NCI-H1417 (cell line): ENCODE measurements at regions not wholly inside any gene's neighbourhood (a gene's known extent, or its start where the extent isn't known, plus 50 kb on each side); places are given as distances from the start of the nearest gene placed in this dataset.
"Not testable (repeated sequence)": the region's sequence is repeated elsewhere in the genome, so short reads cannot be mapped to it uniquely, and the experiment has no call there.

Experiments
- DNase-seq, 3 experiments: peaks; one replicate each; lab custom pipeline; 2025; lab: John Stamatoyannopoulos, UW

DNA sequence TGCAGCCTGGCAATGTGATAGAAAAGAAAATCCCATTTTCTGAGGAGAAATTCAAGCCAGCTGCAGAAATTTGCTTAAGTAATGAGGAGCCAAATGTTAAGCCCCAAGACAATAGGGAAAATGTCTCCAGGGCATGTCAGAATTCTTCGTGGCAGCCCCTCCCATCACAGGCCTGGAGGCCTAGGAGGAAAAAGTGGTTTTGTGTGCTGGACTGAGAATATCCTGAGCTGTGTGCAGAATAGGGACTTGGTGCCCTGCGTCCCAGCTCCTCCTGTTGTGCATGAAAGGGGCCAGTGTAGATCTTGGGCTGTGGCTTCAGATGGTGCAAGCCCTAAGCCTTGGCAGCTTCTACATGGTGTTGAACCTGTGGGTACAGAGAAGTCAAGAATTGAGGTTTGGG lies 948.3 kb downstream of the METTL15 start:
- not testable (repeated sequence) for DNase-seq

DNA sequence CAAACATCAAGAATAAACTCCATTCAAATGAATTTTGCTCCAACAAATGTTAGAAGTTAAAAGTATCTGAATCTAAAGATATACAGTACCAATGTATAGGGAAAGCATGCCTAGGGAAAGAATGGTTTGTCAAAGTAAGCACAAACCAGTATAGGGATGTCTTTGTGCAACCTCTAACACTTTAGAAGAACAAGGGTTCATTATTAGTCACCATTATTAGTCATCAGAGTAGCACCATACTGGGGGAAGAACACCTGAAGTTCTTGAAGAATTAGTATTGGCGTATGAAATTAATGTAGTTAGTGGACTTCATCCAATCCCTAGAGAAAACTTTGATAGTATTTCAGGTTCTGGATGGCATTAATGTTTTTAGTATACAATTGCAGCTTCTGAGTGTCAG lies 943.7 kb downstream of the METTL15 start:
- DNase-seq, result no peak

DNA sequence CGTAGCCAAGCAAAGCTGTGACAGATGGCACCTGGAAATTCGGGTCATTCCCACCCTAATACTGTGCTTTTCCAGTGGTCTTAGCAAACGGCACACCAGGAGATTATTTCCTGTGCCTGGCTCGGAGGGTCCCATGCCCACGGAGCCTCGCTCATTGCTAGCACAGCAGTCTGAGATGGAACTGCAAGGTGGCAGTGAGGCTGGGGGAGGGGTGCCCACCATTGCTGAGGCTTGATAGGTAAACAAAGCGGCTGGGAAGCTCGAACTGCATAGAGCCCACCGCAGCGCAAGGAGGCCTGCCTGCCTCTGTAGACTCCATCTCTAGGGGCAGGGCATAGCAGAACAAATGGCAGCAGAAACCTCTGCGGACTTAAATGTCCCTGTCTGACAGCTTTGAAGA lies 942.8 kb downstream of the METTL15 start:
- DNase-seq, result not testable (repeated sequence)

DNA sequence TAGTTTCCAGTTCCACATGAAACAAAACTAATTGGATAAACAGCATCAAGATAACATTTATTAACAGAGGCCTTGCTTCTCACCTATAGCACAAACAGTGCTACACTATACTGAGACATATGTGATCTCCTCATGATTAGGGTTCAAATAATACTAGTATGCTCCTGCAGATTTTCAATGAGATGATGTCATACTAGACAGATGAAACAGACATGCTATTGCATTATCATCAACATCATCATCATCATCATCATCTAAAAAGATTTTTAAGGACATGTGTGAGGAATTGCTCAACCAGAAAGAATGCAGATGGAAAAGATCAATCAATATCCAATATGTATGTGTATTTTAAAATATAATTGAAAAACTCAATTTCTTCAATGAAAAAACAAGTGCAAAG lies 932.3 kb downstream of the METTL15 start:
- no peak for DNase-seq

DNA sequence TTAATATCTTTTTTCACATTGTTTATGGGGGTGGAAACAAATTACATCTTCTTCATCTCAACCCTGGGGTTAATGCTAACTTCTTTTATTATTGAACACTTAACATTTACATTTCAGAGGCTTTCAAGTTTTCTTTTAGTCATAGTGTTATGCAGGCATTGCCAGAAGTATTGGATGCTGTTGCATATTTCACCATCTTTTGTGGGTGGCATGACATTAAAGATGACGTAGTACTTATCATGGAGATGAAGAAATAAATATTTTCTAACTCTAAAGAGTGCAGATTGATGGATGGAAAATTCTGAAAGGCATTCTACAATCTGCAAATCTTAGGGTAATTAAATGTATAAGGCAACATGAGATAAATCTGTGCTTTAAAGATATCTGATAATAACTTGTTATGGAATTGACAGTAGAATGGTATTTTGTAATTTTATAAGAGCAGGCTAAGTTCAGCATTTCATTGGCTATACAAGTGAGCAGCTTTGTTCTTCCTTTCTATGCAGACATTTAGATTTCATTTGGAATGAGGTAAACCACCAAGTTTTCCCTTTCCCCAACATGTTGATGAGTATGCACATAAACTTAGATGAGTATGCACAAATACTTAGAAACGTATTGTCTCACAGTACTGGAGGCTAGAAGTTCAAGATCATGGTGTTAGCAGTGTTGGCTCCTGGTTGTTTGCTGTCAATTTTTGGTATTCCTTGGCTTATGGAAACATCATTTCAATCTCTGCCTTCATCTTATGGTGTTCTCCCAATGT lies 924.4 kb downstream of the METTL15 start:
- no peak for DNase-seq

DNA sequence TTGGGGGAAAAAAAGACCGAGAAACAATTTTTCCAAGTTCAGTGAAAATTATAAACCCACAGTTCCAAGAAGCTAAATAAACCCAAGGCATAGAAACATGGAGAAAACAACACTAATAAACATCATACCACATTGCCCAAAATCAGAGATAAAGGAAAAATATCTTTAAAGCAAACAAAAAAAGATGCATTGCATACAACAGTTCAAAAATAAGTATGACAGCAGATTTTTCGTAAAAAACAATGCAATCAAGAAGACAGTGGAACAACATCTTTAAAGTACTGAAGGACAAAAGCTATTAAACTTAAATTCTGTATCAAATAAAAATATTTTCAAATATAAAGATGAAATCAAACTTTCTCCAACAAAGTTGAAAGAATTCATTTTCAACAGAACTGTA lies 921.3 kb downstream of the METTL15 start:
- no peak for DNase-seq

DNA sequence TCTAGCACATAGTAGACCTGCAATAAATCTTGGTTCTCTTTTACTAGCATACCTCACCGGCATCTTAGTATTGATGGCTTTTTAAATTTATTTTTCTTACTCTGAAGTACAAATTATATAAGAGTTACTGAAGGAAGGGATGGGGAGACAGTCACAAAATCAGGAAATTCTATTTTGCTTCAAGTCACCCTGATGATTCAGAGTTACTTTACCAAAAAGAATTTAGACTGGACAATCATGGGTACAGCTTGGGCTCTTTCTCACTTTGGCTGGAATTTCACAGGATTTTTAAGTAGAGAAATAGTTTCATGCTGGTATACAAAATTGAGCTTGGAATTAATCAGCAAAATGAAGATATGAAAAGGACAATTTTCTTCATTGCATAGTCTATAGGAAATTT lies 919.2 kb downstream of the METTL15 start:
- no peak for DNase-seq

DNA sequence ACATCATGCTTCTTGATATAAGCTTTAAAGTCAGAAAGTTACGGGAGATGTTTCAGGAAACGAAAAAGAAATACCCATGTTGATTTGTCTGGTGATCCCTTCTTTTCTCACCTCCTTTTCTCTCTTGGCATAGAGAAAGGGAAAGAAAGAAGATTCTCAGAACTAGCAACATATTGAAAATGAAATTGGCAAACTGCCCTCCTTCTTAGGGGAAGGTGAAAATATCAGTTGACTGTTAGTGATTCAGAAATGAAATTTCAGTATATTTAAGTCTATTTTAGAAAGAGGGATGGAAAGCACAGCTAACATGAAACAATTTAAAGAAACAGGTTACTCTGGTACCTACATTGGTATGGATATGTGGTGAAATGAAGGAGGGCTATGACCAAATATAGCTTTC lies 918.1 kb downstream of the METTL15 start:
- DNase-seq, result no peak

DNA sequence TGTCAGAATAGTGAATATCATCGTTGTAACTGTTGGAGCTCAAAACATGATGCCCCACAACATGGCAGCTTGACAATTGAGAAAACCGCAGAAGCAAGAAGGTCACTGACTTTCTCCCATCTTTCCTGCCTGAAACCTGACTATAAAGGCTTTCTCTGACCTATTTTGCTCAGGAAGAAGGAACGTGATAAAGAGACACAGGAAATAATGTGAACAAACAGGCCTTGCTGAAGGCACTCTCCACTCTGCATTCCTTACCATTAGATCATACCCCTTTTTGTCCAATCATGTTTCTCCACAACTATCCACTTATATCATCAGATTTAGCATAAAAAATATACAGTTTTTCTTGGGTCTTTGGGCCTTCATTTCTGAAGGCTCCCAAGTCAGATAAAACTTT lies 916.8 kb downstream of the METTL15 start:
- DNase-seq, result no peak

DNA sequence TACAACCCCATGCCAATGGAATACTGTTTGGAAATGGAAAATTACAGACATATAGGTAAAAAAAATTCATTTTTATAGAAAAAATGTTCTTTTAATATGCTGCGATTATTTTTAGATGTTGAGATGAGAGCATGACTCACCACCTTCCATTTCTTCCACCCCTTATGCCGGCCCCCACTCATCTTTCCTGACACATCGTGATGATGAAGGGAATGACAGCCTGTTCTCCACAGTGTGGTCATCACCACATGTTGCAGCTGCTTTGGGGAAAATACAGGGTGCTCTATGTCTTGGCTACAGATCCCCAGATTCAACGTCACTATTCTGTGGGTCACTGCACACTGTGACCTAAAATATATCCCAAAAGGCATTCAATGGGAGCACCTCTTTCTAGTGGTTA lies 916.2 kb downstream of the METTL15 start:
- DNase-seq, result no peak

DNA sequence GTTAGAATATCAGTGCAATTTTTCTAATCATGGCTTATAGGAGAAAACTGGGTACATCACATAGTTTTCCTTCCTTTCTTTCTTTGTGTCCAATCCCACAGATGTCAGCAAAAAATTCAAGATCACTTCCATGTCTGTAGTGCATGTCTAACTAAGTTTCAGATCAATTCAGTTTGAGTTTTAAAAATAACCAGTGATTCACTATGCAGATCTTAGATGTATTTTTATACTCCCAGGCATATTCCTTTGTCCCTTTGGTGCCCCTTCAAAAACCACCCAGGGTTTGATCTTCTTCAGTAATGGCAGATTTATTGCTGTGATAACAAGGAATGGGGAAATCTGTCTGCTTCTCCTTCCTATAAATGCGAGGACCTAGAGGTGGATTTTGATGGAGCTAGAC lies 915.6 kb downstream of the METTL15 start:
- no peak for DNase-seq

DNA sequence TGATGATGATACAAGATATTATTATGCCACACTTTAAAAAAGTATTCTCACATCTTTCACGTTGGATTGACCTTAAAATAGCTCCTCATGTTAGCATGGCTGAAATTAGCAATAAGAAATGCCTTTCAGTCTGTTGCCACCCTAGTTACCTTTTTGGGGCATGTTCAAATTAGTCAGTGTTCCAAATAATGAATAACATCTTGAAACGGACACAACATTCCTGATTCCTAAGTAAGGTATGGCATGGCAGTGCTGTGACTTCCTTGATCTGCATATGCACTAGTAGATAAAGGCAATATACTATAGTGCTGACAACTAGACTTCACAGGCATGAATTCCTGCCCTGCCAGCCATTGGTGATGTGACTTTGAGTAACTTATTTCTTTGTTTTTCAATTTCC lies 914.5 kb downstream of the METTL15 start:
- DNase-seq, result no peak

DNA sequence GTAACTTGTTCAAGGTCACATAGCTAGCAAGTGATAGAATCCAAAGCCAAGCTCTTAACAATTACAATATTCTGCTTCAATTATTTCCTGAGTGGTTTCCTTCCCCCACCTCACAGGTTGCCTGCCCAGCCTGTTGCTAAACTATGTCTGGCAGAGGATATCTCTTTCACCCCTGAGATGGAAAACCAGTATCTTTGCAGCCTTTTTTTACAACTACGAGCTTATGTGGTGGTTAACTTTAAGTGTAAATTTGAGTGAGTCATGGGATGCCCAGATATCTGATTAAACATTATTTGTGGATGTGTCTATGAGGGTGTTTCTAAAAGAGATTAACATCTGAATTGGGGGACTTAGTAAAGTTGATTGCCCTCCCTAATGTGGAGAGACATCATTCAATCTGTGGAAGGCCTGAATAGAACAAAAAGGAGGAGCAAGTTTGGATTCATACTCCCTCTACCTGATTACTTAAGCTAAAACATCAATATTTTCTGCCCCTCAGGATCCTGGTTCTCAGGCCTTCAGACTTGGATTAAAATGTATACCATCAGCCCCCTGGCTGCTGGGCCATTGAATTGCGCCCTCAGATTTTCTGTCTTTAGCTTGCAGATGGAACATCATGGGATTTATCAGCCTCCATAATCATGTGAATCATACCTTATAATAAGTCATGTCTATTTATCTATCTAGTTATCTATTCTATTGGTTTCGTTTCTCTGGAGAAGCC lies 911.9 kb downstream of the METTL15 start:
- DNase-seq, result peak in 1 of 3 experiments; percentile 13

DNA sequence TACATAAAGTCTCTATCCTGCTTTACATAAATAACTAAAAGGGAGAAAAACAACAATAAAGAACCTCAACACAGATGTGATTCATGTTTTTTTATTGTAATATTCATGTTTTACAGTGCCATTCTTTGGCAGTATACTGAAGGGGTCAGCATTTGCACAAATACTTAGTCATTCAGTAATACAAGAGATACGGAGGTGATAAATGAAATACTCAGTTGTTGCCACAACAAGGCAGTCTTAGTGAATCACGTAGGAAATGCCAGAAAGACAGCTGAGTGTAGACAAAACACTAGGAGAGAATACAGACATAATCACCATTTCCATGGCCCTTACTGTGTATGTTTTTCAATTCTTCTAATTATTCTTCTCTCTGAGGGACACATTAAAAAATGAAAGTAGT lies 910.4 kb downstream of the METTL15 start:
- no peak for DNase-seq

DNA sequence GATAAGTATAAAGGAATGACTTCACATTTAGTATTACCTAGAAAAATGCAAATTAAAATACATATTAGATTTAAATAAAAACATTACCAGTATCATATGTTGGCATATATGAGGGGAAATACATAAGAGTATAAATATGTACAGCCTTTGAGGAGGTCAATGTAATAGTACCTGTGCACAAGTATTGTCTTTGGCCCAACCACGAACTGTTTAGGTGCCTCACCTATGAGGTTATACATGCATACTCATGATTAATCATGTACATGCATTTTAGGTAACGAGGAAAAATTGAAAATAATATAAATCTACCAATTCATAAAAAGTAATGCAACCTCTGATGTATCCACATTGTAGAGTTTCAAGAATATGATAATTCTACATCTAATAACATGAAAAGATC lies 909.8 kb downstream of the METTL15 start:
- no peak for DNase-seq

DNA sequence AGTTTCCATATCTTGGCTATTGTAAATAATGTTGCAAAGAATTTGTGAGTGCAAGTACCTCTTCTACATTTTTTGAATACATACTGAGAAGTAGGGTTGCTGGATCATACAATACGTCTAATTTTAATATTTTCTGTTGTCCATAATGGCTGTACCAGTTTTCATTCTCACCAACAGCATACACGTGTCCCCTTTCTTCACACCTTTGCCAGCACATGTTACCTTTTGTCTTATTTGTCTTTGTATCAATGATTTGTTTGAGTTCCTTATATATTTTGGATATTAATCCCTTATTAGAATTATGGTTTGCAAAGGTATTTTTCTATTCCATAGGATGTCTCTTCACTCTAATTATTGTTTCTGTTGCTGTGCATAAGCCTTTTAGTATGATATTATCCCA lies 904.3 kb downstream of the METTL15 start:
- DNase-seq, result no peak

DNA sequence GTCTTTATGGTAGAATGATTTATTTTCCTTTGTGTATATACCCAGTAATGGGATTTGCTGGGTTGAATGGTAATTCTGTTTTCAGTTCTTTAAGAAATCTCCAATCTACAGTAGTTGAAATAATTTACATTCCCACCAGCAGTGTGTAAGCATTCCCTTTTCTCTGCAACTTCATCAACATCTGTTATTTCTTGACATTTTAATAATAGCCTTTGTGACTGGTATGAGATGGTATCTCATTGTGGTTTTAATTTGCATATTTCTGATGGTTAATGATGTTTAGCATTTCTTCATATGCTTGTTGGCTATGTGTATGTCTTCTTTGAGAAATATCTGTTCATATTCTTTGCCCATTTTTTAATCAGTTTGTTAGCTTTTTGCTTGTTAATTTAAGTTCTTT lies 901.2 kb downstream of the METTL15 start:
- no peak for DNase-seq

DNA sequence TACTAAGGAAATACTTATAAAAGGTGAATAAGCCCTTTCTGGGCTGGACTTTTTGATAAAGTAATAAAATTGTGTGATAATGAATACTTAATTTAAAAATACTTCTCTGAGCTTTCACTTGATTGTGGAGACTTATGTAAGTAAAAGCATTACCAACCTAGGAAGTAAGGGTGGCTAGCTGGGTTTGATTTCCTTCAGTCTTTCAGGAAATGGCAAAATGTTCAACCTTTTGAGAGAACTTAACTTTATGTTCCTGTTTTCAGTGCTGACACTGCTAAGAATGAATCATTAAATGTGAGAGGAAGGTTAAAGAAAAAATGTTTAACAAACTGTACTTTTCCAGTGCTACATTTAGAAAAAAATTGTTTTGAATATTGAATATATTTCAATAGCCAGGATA lies 900.3 kb downstream of the METTL15 start:
- no peak for DNase-seq

DNA sequence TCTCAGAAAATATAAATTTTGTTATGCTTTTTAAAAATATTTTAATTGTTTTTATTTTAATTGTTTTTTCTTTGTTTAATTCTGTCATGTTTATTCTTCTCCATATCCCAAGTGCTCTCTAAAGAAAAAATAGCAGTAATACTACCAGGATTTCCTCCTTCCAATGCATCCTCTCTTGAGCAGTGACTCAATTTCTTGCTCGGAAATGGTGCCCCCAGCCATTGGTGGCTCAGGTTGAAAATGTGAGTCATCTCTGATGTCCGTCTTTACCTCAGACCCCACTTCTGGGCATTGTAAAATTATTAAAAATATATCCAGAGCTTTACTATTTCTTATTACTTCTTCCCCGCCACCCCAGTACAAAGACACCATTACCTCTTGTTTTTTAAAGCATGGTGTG lies 898.5 kb downstream of the METTL15 start:
- no peak for DNase-seq

DNA sequence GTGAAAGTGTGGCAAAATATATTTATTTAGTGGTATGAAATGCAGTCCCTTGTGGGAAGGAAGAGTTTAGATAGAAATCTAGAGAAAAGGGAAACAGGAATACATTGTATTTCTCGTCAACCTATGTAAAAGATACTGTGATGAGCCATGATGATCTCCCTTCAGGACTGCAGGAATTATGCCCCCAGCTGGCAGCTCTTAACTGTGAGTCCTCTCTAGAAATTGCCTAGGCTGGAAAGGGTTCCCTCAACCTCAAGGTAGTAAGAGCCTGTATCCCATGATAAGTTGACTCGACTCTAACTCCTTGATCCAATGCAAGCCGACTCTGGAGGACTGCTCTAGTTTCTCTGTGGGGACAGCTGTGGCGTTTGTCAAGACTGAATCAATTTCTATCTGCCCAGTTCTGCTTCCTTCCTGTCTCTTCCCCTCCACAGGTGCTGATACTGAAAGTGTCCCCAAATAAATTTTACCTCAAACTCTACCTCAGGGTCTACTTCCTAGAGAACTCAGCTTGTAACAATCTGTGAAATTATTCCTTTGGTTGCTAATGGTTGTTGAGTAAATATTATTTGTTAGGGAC lies 897.3 kb downstream of the METTL15 start:
- DNase-seq, result no peak

DNA sequence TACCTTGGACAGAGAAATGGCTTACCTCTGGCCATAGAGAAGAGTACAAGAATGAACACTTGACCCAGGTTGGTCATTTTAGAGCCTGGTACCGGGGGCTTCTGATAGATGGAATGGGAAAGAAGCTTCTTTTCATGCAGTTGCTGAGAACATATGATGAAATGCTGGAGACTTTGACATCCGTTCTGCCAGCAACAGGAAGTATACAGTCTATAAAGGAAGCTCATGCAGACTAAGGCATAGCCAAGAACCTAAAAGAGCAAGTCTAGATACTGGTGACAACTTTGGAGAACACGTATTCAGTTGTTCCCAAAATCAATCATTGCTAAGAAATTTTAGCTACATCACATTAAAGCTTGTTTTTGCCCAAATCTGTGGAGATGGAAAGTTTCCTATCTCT lies 894.6 kb downstream of the METTL15 start:
- DNase-seq, result no peak

DNA sequence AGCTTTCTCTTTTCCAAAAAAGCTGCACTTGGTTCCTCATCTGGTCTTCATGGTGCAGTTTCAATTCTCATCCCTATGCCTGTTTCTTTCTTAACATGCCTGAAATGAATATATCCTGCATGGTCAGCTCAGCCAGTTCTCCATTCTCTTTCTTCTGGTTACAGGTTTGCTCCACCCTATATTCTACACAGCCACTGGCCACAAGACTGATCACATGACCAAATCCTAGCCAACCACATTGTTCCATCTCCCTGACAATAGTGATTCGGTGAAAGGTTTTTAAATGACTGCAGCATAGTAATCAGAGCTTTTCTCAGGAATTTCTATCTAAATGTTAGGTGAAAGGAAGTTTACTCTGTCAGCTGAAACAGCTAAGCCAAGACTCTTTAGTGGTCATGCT lies 891.4 kb downstream of the METTL15 start:
- no peak for DNase-seq

DNA sequence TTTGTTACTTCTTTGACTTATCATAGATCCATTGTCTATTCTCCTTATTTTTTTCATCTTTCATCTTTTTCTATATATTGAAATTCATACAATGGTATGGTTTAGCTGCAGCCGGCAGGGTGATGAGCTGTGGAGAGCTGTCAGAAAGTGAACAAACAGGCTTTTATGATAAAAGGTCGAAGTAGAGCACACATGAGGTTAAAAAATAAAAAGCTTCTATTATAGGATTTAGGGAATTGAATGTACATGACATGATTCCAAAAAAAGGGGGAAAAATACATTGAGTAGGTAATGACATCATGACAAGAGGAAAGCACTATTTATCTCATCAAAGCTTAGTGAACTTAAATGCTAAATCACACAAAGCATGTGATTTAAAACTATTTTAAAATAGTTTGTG lies 884.8 kb downstream of the METTL15 start:
- no peak for DNase-seq
